CD14-positive monocyte (primary cell): ENCODE measurements at regions not wholly inside any gene's neighbourhood (a gene's known extent, or its start where the extent isn't known, plus 50 kb on each side); places are given as distances from the start of the nearest gene placed in this dataset.

Experiments
- DNase-seq, 3 donors: peaks; one replicate each; pipeline ENCODE4 v3.0.0-alpha.2; 2011 to 2022
- H2AFZ ChIP-seq: 2 replicates; pipeline ENCODE4 v1.6.0; 2012; ENCODE audit warnings: mild to moderate bottlenecking, low read depth, low read length, inconsistent platforms; ENCODE audit not compliant: insufficient read depth, poor library complexity, severe bottlenecking
- H3K27ac ChIP-seq, 2 donors: 1 replicate in 1 of 2; 2 replicates in 1 of 2; pipeline ENCODE4 v1.5.1; 2012 to 2013; ENCODE audit warnings: low read length in 2 of 2, control low read depth in 1 of 2, inconsistent platforms in 1 of 2, low read depth in 1 of 2, mild to moderate bottlenecking in 1 of 2
- H3K27me3 ChIP-seq, 2 donors: one replicate each; pipeline versions ENCODE4 v1.6.0 to v1.6.1; 2011 to 2013; ENCODE audit warnings: low read length in 2 of 2; ENCODE audit not compliant: control insufficient read depth in 2 of 2, insufficient read depth in 2 of 2
- H3K36me3 ChIP-seq, 2 donors: replicated peaks in 1 of 2; 1 replicate in 1 of 2; 2 replicates in 1 of 2; pipeline versions ENCODE4 v1.5.1 to v1.6.1; 2012 to 2013; ENCODE audit warnings: low read length in 2 of 2, control low read depth in 1 of 2, inconsistent platforms in 1 of 2, mild to moderate bottlenecking in 1 of 2; ENCODE audit not compliant: insufficient read depth in 2 of 2, control insufficient read depth in 1 of 2
- H3K4me1 ChIP-seq, 2 donors: 1 replicate in 1 of 2; 2 replicates in 1 of 2; pipeline versions ENCODE4 v1.5.1 to v1.6.1; 2012 to 2013; ENCODE audit warnings: low read length in 2 of 2, control low read depth in 1 of 2, inconsistent platforms in 1 of 2, mild to moderate bottlenecking in 1 of 2, moderate library complexity in 1 of 2; ENCODE audit not compliant: insufficient read depth in 2 of 2, control insufficient read depth in 1 of 2
- H3K4me2 ChIP-seq: replicated peaks from 2 replicates; pipeline ENCODE3; 2012; ENCODE audit warnings: low read length, moderate library complexity, mild to moderate bottlenecking; ENCODE audit not compliant: poor library complexity, severe bottlenecking; ENCODE audit errors: extremely low read depth
- H3K4me3 ChIP-seq, 3 experiments: fragments of 200-600 bp in 1 of 3; sonication (generic) in 1 of 3; replicated peaks in 1 of 3; 1 replicate in 2 of 3; 2 replicates in 1 of 3; pipeline ENCODE4 v1.5.1; 2011 to 2013; ENCODE audit warnings: low read length in 3 of 3, mild to moderate bottlenecking in 3 of 3, control low read depth in 2 of 3, low read depth in 2 of 3, inconsistent platforms in 1 of 3, moderate library complexity in 1 of 3
- H3K79me2 ChIP-seq: 2 replicates; pipeline ENCODE4 v1.6.0; 2012; ENCODE audit warnings: mild to moderate bottlenecking, control low read depth, inconsistent platforms, low read length, moderate library complexity; ENCODE audit not compliant: insufficient read depth
- H3K9ac ChIP-seq: 2 replicates; pipeline ENCODE4 v1.6.0; 2017; ENCODE audit warnings: low read length, mild to moderate bottlenecking; ENCODE audit not compliant: insufficient read depth, poor library complexity, severe bottlenecking
- H3K9me3 ChIP-seq, 2 donors: replicated peaks in 1 of 2; 1 replicate in 1 of 2; 2 replicates in 1 of 2; pipeline versions ENCODE4 v1.5.1 to v1.6.1; 2012 to 2013; ENCODE audit warnings: low read length in 2 of 2, control low read depth in 1 of 2; ENCODE audit not compliant: control insufficient read depth in 1 of 2, insufficient read depth in 1 of 2
- H4K20me1 ChIP-seq: 2 replicates; pipeline ENCODE4 v1.6.0; 2012; ENCODE audit warnings: mild to moderate bottlenecking, low read length, control low read depth, moderate library complexity; ENCODE audit not compliant: insufficient read depth
- H3K27ac Mint-ChIP-seq, 7 donors: one replicate each; pipeline ENCODE4 v1.8.0; 2020; ENCODE audit warnings: mild to moderate bottlenecking in 7 of 7, mixed read lengths in 7 of 7, moderate library complexity in 6 of 7, inconsistent platforms in 2 of 7
- H3K27me3 Mint-ChIP-seq, 3 donors: one replicate each; pipeline ENCODE4 v1.8.0; 2021 to 2022; ENCODE audit warnings: low read depth in 3 of 3, mild to moderate bottlenecking in 3 of 3, mixed read lengths in 3 of 3, moderate library complexity in 3 of 3, inconsistent platforms in 1 of 3
- H3K36me3 Mint-ChIP-seq, 2 donors: one replicate each; pipeline ENCODE4 v1.8.0; 2020; ENCODE audit warnings: mixed read lengths in 2 of 2, inconsistent platforms in 1 of 2, mild to moderate bottlenecking in 1 of 2
- H3K4me1 Mint-ChIP-seq: one replicate; pipeline ENCODE4 v1.8.0; 2020; ENCODE audit warnings: mild to moderate bottlenecking, mixed read lengths
- H3K4me3 Mint-ChIP-seq, 2 donors: one replicate each; pipeline ENCODE4 v1.8.0; 2020; ENCODE audit warnings: mild to moderate bottlenecking in 2 of 2, mixed read lengths in 2 of 2, moderate library complexity in 1 of 2
- H3K9me3 Mint-ChIP-seq, 7 donors: one replicate each; pipeline ENCODE4 v1.8.0; 2020 to 2022; ENCODE audit warnings: mixed read lengths in 7 of 7, mild to moderate bottlenecking in 6 of 7, moderate library complexity in 6 of 7, inconsistent platforms in 2 of 7
- WGBS: methylation state at CpG from one replicate; pipeline ENCODE4 v1.1.5; 2013; ENCODE audit warnings: missing lambda C conversion rate; ENCODE audit not compliant: insufficient coverage; 5-methylcytosine and 5-hydroxymethylcytosine counted together
- intact Hi-C, 2 donors: fragments of 100-400 bp; cut with micrococcal nuclease; formaldehyde crosslinking; loops; one replicate each; pipeline versions ENCODE4 v1.15.0 to v1.15.1; 2023
- TF ChIP-seq, protein P1 (sequence below): fragments of 200-600 bp; IDR thresholded peaks from one replicate; pipeline ENCODE4 v1.8.0; 2022; ENCODE audit warnings: antibody characterized with exemption, mild to moderate bottlenecking

DNA sequence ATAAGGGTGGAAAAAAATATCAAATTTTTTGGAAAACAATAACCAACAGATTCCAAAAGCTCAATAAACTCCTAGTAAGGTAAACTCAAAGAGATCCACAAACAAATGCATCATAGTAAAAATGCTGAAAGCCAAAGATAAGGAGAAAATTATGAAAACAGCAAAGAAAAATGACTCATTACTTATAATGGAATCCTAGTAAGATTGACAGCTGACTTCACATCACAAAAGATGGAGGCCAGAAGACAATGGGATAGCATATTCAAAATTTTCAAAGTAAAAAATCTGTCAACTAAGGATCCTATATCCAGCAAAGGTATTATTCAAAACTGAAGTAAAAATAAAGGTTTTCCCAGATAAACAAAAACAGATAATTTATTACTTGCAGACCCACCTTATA is 183.4 kb upstream of the VIPR2 start:
- no peak overlapping the region for H3K27ac ChIP-seq
- H3K36me3 ChIP-seq = no peaks in the 10 kb centered on the region
- H3K9me3 ChIP-seq = peaks cover 32 to 33% of the 10 kb centered on the region in 2 donors
- TF ChIP-seq, protein P1, sequence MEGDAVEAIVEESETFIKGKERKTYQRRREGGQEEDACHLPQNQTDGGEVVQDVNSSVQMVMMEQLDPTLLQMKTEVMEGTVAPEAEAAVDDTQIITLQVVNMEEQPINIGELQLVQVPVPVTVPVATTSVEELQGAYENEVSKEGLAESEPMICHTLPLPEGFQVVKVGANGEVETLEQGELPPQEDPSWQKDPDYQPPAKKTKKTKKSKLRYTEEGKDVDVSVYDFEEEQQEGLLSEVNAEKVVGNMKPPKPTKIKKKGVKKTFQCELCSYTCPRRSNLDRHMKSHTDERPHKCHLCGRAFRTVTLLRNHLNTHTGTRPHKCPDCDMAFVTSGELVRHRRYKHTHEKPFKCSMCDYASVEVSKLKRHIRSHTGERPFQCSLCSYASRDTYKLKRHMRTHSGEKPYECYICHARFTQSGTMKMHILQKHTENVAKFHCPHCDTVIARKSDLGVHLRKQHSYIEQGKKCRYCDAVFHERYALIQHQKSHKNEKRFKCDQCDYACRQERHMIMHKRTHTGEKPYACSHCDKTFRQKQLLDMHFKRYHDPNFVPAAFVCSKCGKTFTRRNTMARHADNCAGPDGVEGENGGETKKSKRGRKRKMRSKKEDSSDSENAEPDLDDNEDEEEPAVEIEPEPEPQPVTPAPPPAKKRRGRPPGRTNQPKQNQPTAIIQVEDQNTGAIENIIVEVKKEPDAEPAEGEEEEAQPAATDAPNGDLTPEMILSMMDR = no peak
- H3K4me2 ChIP-seq = no peak overlapping the region
- intact Hi-C loops = no loop called here
- Mint-ChIP-seq H3K36me3 (no peaks in the 10 kb centered on the region), H3K4me3 (no peak overlapping the region), H3K4me1 (no peaks in the 10 kb centered on the region), H3K27me3 (peaks cover 0 to 2% (median 0%) of the 10 kb centered on the region in 3 donors), H3K27ac (no peak overlapping the region), H3K9me3 (peaks cover 16 to 39% (median 26%) of the 10 kb centered on the region in 7 donors)
- H3K79me2 ChIP-seq = no peaks in the 10 kb centered on the region
- H2AFZ ChIP-seq = no peak overlapping the region
- no peak overlapping the region for H3K4me3 ChIP-seq
- no peaks in the 10 kb centered on the region for H3K27me3 ChIP-seq
- no peaks in the 10 kb centered on the region for H3K4me1 ChIP-seq
- DNase-seq = no peak
- no peaks in the 10 kb centered on the region for H4K20me1 ChIP-seq
- no peak overlapping the region for H3K9ac ChIP-seq

DNA sequence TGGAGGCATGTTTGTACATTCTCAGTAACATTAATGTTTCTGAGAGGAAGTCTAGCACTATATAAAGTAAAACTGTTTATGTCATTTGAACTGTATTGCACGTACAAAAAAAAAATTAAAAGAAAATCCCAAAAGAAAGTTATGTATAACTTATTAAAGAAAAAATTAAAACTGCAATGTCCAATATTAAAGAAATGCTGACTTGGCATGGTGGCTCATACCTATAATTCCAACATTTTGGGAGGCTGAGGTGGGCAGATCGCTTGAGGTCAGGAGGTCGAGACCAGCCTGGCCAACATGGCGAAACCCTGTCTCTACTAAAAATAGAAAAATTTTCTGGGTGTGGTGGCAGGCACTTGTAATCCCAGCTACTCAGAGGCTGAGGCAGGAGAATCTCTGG is 178.7 kb upstream of the VIPR2 start:
- Mint-ChIP-seq H3K27me3 (no peaks in the 10 kb centered on the region), H3K27ac (no peak overlapping the region), H3K4me3 (no peak overlapping the region), H3K9me3 (peaks cover 12 to 47% (median 22%) of the 10 kb centered on the region in 7 donors), H3K4me1 (no peaks in the 10 kb centered on the region), H3K36me3 (no peaks in the 10 kb centered on the region)
- H3K79me2 ChIP-seq = no peaks in the 10 kb centered on the region
- intact Hi-C loops = no loop called here
- DNase-seq = no peak
- no peak overlapping the region for H3K4me2 ChIP-seq
- no peaks in the 10 kb centered on the region for H4K20me1 ChIP-seq
- H3K9ac ChIP-seq = no peak overlapping the region
- no CpG with 5 or more reads among the region's 4 CpGs for WGBS
- no peaks in the 10 kb centered on the region for H3K36me3 ChIP-seq
- no peak overlapping the region for H2AFZ ChIP-seq
- H3K27me3 ChIP-seq = no peaks in the 10 kb centered on the region
- no peak overlapping the region for H3K4me3 ChIP-seq
- H3K27ac ChIP-seq = no peak overlapping the region
- TF ChIP-seq, protein P1 = no peak
- no peaks in the 10 kb centered on the region for H3K4me1 ChIP-seq
- H3K9me3 ChIP-seq = peaks cover 25% of the 10 kb centered on the region in 2 donors
